Activated T-cell treated with anti-CD3 and anti-CD28 coated beads, Interleukin-2, amount 50 U/mL, for 72 hours (primary cell): ENCODE measurements at regions not wholly inside any gene's neighbourhood (a gene's known extent, or its start where the extent isn't known, plus 50 kb on each side); places are given as distances from the start of the nearest gene placed in this dataset.

ENCODE experiments used
- ATAC-seq, 2 donors: fragments of 150-1000 bp; cut with Tn5 transposase; replicated peaks in 1 of 2; 2 replicates each; pipeline ENCODE4 v1.10.0; 2021; ENCODE audit warnings: moderate library complexity in 2 of 2, mild to moderate bottlenecking in 1 of 2
- DNase-seq, 2 donors: peaks; one replicate each; pipeline ENCODE4 v3.0.0; 2021 to 2022; ENCODE audit warnings: mixed read lengths in 1 of 2
- H3K27ac Mint-ChIP-seq: one replicate; pipeline ENCODE4 v1.8.0; 2022; ENCODE audit warnings: mild to moderate bottlenecking, moderate library complexity, mixed read lengths
- H3K27me3 Mint-ChIP-seq: one replicate; pipeline ENCODE4 v1.8.0; 2022; ENCODE audit warnings: low read depth, mixed read lengths
- H3K36me3 Mint-ChIP-seq, 2 donors: one replicate each; pipeline ENCODE4 v1.8.0; 2022; ENCODE audit warnings: mixed read lengths in 2 of 2, mild to moderate bottlenecking in 1 of 2; ENCODE audit not compliant: insufficient read depth in 2 of 2
- H3K4me1 Mint-ChIP-seq: one replicate; pipeline ENCODE4 v1.8.0; 2022; ENCODE audit warnings: low read depth, mixed read lengths
- H3K4me3 Mint-ChIP-seq, 2 donors: one replicate each; pipeline ENCODE4 v1.8.0; 2022; ENCODE audit warnings: mild to moderate bottlenecking in 2 of 2, mixed read lengths in 2 of 2, moderate library complexity in 2 of 2
- H3K9me3 Mint-ChIP-seq, 2 donors: one replicate each; pipeline ENCODE4 v1.8.0; 2022; ENCODE audit warnings: mixed read lengths in 2 of 2

DNA sequence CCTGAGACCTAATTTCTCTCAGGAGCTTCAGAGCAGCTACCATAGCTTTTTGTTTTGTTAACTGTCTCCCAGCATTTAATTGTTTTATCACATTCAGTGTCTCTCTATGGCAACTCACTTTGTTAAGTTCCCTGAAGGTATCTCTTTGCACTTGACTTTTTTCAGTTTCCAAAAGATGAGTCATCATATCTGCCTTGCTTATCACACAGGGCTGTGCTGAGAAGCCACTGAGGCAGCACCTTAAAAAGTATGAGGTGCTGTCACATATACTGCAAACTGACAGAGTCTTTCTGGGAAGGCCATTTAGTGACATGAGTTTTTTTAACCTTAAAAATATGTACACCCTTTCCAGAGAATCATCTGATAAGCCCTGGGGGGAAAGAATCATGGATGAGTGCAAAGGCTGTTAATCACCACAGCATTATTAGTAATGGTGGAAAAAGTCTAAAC, 56.8 kb downstream of the PPP1R3C start:
- Mint-ChIP-seq H3K4me1 (no peaks in the 10 kb centered on the region), H3K27ac (no peak overlapping the region), H3K36me3 (no peaks in the 10 kb centered on the region), H3K4me3 (no peak overlapping the region), H3K27me3 (peaks cover 4% of the 10 kb centered on the region), H3K9me3 (peaks cover 1 to 4% of the 10 kb centered on the region in 2 donors)
- ATAC-seq, result peak in 1 of 2 donors; percentile 38
- DNase-seq, result no peak

DNA sequence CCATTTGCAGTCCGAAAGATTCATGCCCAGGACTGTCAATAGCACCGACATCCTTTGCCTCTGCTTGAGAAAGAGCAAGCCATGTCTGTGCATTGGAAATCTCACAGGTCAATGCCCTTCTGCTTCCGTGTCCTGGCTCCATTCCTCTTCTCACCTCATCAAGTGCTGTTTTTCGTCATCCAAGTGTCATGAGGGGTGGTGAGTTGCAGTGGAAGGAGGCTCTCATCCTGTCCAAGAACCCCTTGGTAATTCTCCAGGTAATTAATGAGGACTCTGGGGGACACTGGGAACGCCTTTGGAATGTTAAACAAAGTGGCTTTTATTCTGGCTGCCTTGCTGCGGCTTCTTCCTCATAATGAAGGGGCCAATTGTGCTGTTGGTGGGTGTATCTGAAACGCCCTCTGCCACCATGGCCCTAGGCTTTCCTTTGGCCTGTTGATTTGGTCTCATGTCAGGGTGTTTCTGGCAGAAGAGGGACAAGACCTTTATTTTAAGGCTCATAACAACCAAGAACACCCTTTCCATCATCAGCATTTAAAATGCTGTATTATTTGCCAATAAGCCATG, 57.7 kb downstream of the PPP1R3C start:
- no peak overlapping the region for H3K4me3 Mint-ChIP-seq
- H3K27me3 Mint-ChIP-seq, result peaks cover 4% of the 10 kb centered on the region
- ATAC-seq, result no peak
- no peak overlapping the region for H3K27ac Mint-ChIP-seq
- no peaks in the 10 kb centered on the region for H3K9me3 Mint-ChIP-seq
- H3K4me1 Mint-ChIP-seq, result no peaks in the 10 kb centered on the region
- no peak for DNase-seq
- H3K36me3 Mint-ChIP-seq, result no peaks in the 10 kb centered on the region

GRCh38 chr10:91574236-91574635, 58.6 kb downstream of the PPP1R3C start:
- Mint-ChIP-seq H3K9me3 (no peaks in the 10 kb centered on the region), H3K36me3 (no peaks in the 10 kb centered on the region), H3K27ac (no peak overlapping the region), H3K27me3 (peaks cover 4% of the 10 kb centered on the region), H3K4me3 (no peak overlapping the region), H3K4me1 (no peaks in the 10 kb centered on the region)
- ATAC-seq (no peak), DNase-seq (no peak)

DNA sequence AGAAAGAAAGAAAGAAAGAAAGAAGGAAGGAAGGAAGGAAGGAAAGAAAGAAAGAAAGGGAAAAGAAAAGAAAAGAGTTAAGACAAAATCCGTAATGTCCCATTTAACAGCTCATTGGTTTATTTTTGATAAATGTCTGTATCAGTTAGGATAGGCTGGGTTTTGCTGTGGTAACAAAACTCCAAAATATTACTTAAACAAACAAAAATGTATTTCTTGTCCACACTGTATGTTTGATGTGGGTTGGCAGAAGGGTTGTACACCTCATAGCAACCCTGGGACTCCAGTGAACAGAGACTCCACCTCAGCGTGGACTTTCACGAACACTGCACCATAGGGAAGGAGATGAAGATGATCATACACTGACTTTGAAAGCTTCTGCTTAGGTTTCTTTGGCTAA, 59.6 kb downstream of the PPP1R3C start:
- Mint-ChIP-seq H3K27me3 (peaks cover 4% of the 10 kb centered on the region), H3K9me3 (no peaks in the 10 kb centered on the region), H3K4me1 (no peaks in the 10 kb centered on the region), H3K36me3 (no peaks in the 10 kb centered on the region), H3K4me3 (no peak overlapping the region), H3K27ac (no peak overlapping the region)
- DNase-seq, result no peak
- ATAC-seq, result no peak

DNA sequence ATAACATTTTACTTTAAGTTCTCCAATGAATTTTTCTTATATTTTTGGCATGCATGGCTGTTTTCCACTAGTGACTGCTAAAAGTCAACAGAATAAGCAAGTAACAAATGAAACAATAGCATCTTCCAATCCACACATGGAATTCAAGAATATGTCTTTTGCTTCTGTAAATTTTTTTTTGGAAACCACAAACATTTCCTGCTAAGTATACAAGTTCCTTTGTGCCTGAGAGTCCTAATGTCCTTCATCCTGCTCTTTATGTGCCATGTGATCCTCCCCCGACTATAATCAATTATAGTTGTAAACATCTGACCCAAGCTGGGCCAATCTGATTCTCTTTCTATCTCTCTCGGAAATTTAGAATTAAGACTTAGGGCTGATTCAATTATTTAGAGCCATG, 61.2 kb downstream of the PPP1R3C start:
- no peak overlapping the region for H3K27ac Mint-ChIP-seq
- H3K9me3 Mint-ChIP-seq, result no peaks in the 10 kb centered on the region
- no peaks in the 10 kb centered on the region for H3K4me1 Mint-ChIP-seq
- H3K4me3 Mint-ChIP-seq, result no peak overlapping the region
- DNase-seq, result no peak
- no peaks in the 10 kb centered on the region for H3K36me3 Mint-ChIP-seq
- peaks cover 8% of the 10 kb centered on the region for H3K27me3 Mint-ChIP-seq
- no peak for ATAC-seq

- ATAC-seq (no peak), DNase-seq (no peak)
- H3K27me3 Mint-ChIP-seq, result peaks cover 9% of the 10 kb centered on the region
Observed at GRCh38 chr10:91570220-91570619, 62.7 kb downstream of the PPP1R3C start.

DNA sequence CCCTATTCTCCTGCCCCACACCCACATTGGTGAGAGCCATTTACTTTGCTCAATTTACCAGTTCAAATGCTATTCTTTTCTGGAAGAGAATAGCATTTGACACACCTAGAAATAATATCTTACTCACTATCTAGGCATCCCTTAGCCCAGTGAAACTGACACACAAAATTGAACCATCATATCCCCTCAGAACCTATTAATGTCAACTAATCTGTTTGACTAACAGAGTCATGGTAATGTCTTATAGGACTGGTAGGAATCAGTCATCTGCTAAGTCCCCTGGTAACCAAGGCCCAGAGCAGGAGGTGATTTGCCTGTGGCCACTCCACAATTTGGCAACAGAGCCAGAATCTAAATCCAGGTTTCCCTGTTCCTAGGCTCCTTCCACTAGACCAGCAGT, 63.3 kb downstream of the PPP1R3C start:
- H3K27me3 Mint-ChIP-seq, result peaks cover 4% of the 10 kb centered on the region

More at GRCh38 chr10:91570220-91570619, 62.7 kb downstream of the PPP1R3C start:
- Mint-ChIP-seq H3K4me1 (no peaks in the 10 kb centered on the region), H3K9me3 (no peaks in the 10 kb centered on the region), H3K36me3 (no peaks in the 10 kb centered on the region), H3K27ac (no peak overlapping the region), H3K4me3 (no peak overlapping the region)

GRCh38 chr10:91567815-91568214, 65.1 kb downstream of the PPP1R3C start:
- Mint-ChIP-seq H3K36me3 (peaks cover 0 to 2% of the 10 kb centered on the region in 2 donors), H3K27me3 (peaks cover 15% of the 10 kb centered on the region), H3K4me1 (no peaks in the 10 kb centered on the region), H3K27ac (no peak overlapping the region), H3K9me3 (no peaks in the 10 kb centered on the region), H3K4me3 (no peak overlapping the region)
- ATAC-seq (peak in 1 of 2 donors; percentile 48), DNase-seq (no peak)

More for the DNA sequence above, 63.3 kb downstream of the PPP1R3C start:
- DNase-seq, result no peak
- H3K9me3 Mint-ChIP-seq, result no peaks in the 10 kb centered on the region
- no peak overlapping the region for H3K27ac Mint-ChIP-seq
- no peaks in the 10 kb centered on the region for H3K4me1 Mint-ChIP-seq
- no peak for ATAC-seq
- H3K36me3 Mint-ChIP-seq, result no peaks in the 10 kb centered on the region
- H3K4me3 Mint-ChIP-seq, result no peak overlapping the region

- Mint-ChIP-seq H3K36me3 (peaks cover 0 to 2% of the 10 kb centered on the region in 2 donors), H3K9me3 (peaks cover 0 to 1% of the 10 kb centered on the region in 2 donors), H3K4me1 (no peaks in the 10 kb centered on the region), H3K4me3 (no peak overlapping the region), H3K27me3 (peaks cover 24% of the 10 kb centered on the region), H3K27ac (no peak overlapping the region)
- ATAC-seq, result no peak
- no peak for DNase-seq
Observed at GRCh38 chr10:91566115-91566514, 66.8 kb downstream of the PPP1R3C start.

- Mint-ChIP-seq H3K9me3 (peaks cover 1 to 3% of the 10 kb centered on the region in 2 donors), H3K27ac (no peak overlapping the region), H3K4me1 (no peaks in the 10 kb centered on the region), H3K27me3 (peaks cover 24% of the 10 kb centered on the region), H3K4me3 (no peak overlapping the region), H3K36me3 (peaks cover 0 to 4% of the 10 kb centered on the region in 2 donors)
- ATAC-seq (no peak), DNase-seq (no peak)
Observed at GRCh38 chr10:91565226-91565625, 67.6 kb downstream of the PPP1R3C start.

GRCh38 chr10:91564508-91564907, 68.4 kb downstream of the PPP1R3C start:
- DNase-seq, result no peak
- Mint-ChIP-seq H3K4me1 (no peaks in the 10 kb centered on the region), H3K4me3 (no peak overlapping the region), H3K27ac (no peak overlapping the region), H3K36me3 (peaks cover 0 to 4% of the 10 kb centered on the region in 2 donors), H3K9me3 (peaks cover 1 to 3% of the 10 kb centered on the region in 2 donors), H3K27me3 (peaks cover 24% of the 10 kb centered on the region)
- no peak for ATAC-seq
